Neural cell (in vitro differentiated cells): ENCODE measurements at regions not wholly inside any gene's neighbourhood (a gene's known extent, or its start where the extent isn't known, plus 50 kb on each side); places are given as distances from the start of the nearest gene placed in this dataset.

Experiments used
- H2AFZ ChIP-seq: fragments of 200-600, 300-800 bp; sonication (generic), shearing (Covaris generic); 2 replicates; pipeline ENCODE4 v1.6.0; 2014; ENCODE audit warnings: low read depth, mild to moderate bottlenecking, antibody characterized with exemption, low read length, moderate library complexity
- H3F3A ChIP-seq: fragments of 200-600 bp; shearing (Covaris generic); 2 replicates; pipeline ENCODE4 v1.6.1; 2016; ENCODE audit warnings: mild to moderate bottlenecking, moderate library complexity, mixed read lengths, antibody characterized with exemption, low read length; ENCODE audit not compliant: insufficient read depth, poor library complexity, severe bottlenecking
- H3K27ac ChIP-seq: fragments of 200-600, 300-800 bp; sonication (generic), shearing (Covaris generic); 2 replicates; pipeline ENCODE4 v1.5.1; 2014; ENCODE audit warnings: mild to moderate bottlenecking, low read length, moderate library complexity
- H3K27me3 ChIP-seq: fragments of 300-800, 200-600 bp; sonication (generic), shearing (Covaris generic); 2 replicates; pipeline ENCODE4 v1.6.0; 2014; ENCODE audit warnings: mild to moderate bottlenecking, low read depth, low read length, moderate library complexity; ENCODE audit not compliant: insufficient read depth
- H3K36me3 ChIP-seq: fragments of 300-800, 200-600 bp; sonication (generic), shearing (Covaris generic); 2 replicates; pipeline ENCODE4 v1.5.1; 2014; ENCODE audit warnings: mild to moderate bottlenecking, antibody characterized with exemption, low read length, moderate library complexity; ENCODE audit not compliant: insufficient read depth
- H3K4me2 ChIP-seq: fragments of 300-800, 200-600 bp; sonication (generic), shearing (Covaris generic); 2 replicates; pipeline ENCODE4 v1.6.0; 2014; ENCODE audit warnings: mild to moderate bottlenecking, low read length
- H3K4me3 ChIP-seq: fragments of 300-800, 200-600 bp; sonication (generic), shearing (Covaris generic); 2 replicates; pipeline ENCODE4 v1.5.1; 2014; ENCODE audit warnings: mild to moderate bottlenecking, low read length, moderate library complexity
- H3K79me2 ChIP-seq: fragments of 200-600 bp; shearing (Covaris generic); replicated peaks from 2 replicates; pipeline ENCODE4 v1.6.0; 2014; ENCODE audit warnings: mild to moderate bottlenecking, low read length, moderate library complexity; ENCODE audit not compliant: insufficient read depth
- H3K9ac ChIP-seq: fragments of 300-800, 200-600 bp; sonication (generic), shearing (Covaris generic); 2 replicates; pipeline ENCODE4 v1.6.1; 2016; ENCODE audit warnings: mild to moderate bottlenecking, low read length, mixed read lengths
- H3K9me2 ChIP-seq: fragments of 200-600 bp; shearing (Covaris generic); 2 replicates; pipeline ENCODE4 v1.6.1; 2016; ENCODE audit warnings: mild to moderate bottlenecking, low read length, mixed read lengths; ENCODE audit not compliant: insufficient read depth
- H3K9me3 ChIP-seq: fragments of 200-600, 300-800 bp; sonication (generic), shearing (Covaris generic); 2 replicates; pipeline ENCODE4 v1.6.1; 2016; ENCODE audit warnings: mild to moderate bottlenecking, mixed run types, low read length, moderate library complexity, mixed read lengths
- H4K20me1 ChIP-seq: fragments of 200-600 bp; shearing (Covaris generic); 2 replicates; pipeline ENCODE4 v1.6.1; 2016; ENCODE audit warnings: mild to moderate bottlenecking, mixed run types; ENCODE audit not compliant: insufficient read depth
- CTCF ChIP-seq: fragments of 450-650 bp; IDR thresholded peaks from 2 replicates; pipeline ENCODE4 v1.5.1; 2014; ENCODE audit warnings: antibody characterized with exemption, mild to moderate bottlenecking, moderate library complexity; ENCODE audit not compliant: poor library complexity, severe bottlenecking
- EP300 ChIP-seq: fragments of 450-650 bp; conservative IDR thresholded peaks from 2 replicates; pipeline ENCODE4 v1.6.1; 2014; ENCODE audit warnings: antibody characterized with exemption, mild to moderate bottlenecking, moderate library complexity; ENCODE audit not compliant: poor library complexity, severe bottlenecking
- EZH2 ChIP-seq: fragments of 200-600, 300-800 bp; shearing (Covaris generic), sonication (generic); IDR thresholded peaks from 2 replicates; pipeline ENCODE4 v1.6.1; 2014; ENCODE audit warnings: antibody characterized with exemption, low read length, borderline replicate concordance, mild to moderate bottlenecking; ENCODE audit not compliant: insufficient read depth, poor library complexity, severe bottlenecking
- MXI1 ChIP-seq: fragments of 450-650 bp; conservative IDR thresholded peaks from 2 replicates; pipeline ENCODE4 v1.6.1; 2014; ENCODE audit warnings: antibody characterized with exemption, mild to moderate bottlenecking; ENCODE audit not compliant: poor library complexity, severe bottlenecking
- POLR2AphosphoS5 ChIP-seq: IDR thresholded peaks from 2 replicates; pipeline ENCODE4 v1.6.1; 2012
- RAD21 ChIP-seq: fragments of 450-650 bp; conservative IDR thresholded peaks from 2 replicates; pipeline ENCODE4 v1.6.1; 2014; ENCODE audit warnings: antibody characterized with exemption, mild to moderate bottlenecking, moderate library complexity
- SMC3 ChIP-seq: fragments of 450-650 bp; conservative IDR thresholded peaks from 2 replicates; pipeline ENCODE4 v1.6.1; 2014; ENCODE audit warnings: antibody characterized with exemption, mild to moderate bottlenecking, moderate library complexity; ENCODE audit not compliant: poor library complexity
- TAF1 ChIP-seq: IDR thresholded peaks from 2 replicates; pipeline ENCODE4 v1.6.1; 2012; ENCODE audit warnings: low read depth
- TF ChIP-seq, protein P1 (sequence below): IDR thresholded peaks from 2 replicates; pipeline ENCODE4 v1.6.1; 2012; ENCODE audit warnings: borderline replicate concordance

- Histone ChIP-seq H3K9me2 (no peaks in the 10 kb centered on the region), H3K79me2 (no peaks in the 10 kb centered on the region), H3K9ac (no peak overlapping the region), H3K4me3 (no peak overlapping the region), H3K9me3 (no peaks in the 10 kb centered on the region), H3K27ac (no peak overlapping the region), H3K36me3 (no peaks in the 10 kb centered on the region), H3K27me3 (no peaks in the 10 kb centered on the region), H3K4me2 (no peak overlapping the region), H4K20me1 (no peaks in the 10 kb centered on the region), H3F3A (no peaks in the 10 kb centered on the region), H2AFZ (no peak overlapping the region)
- TF ChIP-seq EZH2 = no peak
- TF ChIP-seq SMC3 = no peak
- TF ChIP-seq TAF1 = no peak
- TF ChIP-seq CTCF = no peak
- no peak for TF ChIP-seq EP300
- TF ChIP-seq, protein P1, sequence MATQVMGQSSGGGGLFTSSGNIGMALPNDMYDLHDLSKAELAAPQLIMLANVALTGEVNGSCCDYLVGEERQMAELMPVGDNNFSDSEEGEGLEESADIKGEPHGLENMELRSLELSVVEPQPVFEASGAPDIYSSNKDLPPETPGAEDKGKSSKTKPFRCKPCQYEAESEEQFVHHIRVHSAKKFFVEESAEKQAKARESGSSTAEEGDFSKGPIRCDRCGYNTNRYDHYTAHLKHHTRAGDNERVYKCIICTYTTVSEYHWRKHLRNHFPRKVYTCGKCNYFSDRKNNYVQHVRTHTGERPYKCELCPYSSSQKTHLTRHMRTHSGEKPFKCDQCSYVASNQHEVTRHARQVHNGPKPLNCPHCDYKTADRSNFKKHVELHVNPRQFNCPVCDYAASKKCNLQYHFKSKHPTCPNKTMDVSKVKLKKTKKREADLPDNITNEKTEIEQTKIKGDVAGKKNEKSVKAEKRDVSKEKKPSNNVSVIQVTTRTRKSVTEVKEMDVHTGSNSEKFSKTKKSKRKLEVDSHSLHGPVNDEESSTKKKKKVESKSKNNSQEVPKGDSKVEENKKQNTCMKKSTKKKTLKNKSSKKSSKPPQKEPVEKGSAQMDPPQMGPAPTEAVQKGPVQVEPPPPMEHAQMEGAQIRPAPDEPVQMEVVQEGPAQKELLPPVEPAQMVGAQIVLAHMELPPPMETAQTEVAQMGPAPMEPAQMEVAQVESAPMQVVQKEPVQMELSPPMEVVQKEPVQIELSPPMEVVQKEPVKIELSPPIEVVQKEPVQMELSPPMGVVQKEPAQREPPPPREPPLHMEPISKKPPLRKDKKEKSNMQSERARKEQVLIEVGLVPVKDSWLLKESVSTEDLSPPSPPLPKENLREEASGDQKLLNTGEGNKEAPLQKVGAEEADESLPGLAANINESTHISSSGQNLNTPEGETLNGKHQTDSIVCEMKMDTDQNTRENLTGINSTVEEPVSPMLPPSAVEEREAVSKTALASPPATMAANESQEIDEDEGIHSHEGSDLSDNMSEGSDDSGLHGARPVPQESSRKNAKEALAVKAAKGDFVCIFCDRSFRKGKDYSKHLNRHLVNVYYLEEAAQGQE = no peak
- no peak for TF ChIP-seq RAD21
- TF ChIP-seq MXI1 = no peak
- TF ChIP-seq POLR2AphosphoS5 = no peak
Observed at GRCh38 chr10:44207160-44207559, 177.7 kb downstream of the CXCL12 start.

DNA sequence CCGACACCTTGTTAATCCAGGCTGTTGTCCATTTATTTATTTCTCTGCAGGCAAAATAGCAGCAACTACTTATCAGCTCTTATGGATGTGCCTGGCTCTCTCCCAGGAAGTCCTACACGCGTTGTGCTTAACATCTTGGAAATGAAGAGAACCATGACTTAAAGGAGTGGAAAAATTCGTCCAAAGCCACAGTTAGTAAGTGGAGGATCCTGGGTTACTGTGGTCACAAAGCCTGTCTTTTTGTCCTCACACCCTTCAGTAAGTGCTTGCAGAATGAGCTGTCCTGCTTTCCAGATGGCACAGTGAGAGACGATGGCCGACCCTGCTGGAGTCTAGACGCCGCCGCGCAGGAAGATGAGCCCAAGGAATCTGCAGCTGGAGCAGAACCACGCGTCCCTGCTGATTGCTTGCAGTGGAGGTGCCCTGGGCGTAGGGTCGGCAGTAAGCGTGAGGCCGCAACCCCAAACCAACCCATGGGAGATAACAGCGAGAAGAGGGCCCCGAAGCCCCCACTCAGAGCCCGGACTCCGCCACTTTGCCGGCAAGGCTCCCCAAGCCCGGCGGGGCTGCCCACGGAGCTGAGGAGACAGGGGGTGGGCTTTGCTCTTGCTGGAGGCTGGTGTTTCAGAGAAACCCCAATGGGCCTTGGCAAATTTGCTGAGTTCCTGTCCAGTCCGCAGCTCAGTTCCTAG lies 178.6 kb downstream of the CXCL12 start:
- H3K9ac ChIP-seq = no peak overlapping the region
- no peaks in the 10 kb centered on the region for H3K9me2 ChIP-seq
- no peak overlapping the region for H3K4me2 ChIP-seq
- H3F3A ChIP-seq = no peaks in the 10 kb centered on the region
- H3K27ac ChIP-seq = no peak overlapping the region
- H3K36me3 ChIP-seq = no peaks in the 10 kb centered on the region
- no peak overlapping the region for H2AFZ ChIP-seq
- no peaks in the 10 kb centered on the region for H3K79me2 ChIP-seq
- no peaks in the 10 kb centered on the region for H3K9me3 ChIP-seq
- no peaks in the 10 kb centered on the region for H3K27me3 ChIP-seq
- H4K20me1 ChIP-seq = no peaks in the 10 kb centered on the region
- TF ChIP-seq TAF1 (no peak), POLR2AphosphoS5 (no peak), RAD21 (no peak), EZH2 (no peak), CTCF (no peak), MXI1 (no peak)
- TF ChIP-seq, protein P1 = no peak
- H3K4me3 ChIP-seq = no peak overlapping the region
